NCI-H526 (cell line): ENCODE measurements at regions not wholly inside any gene's neighbourhood (a gene's known extent, or its start where the extent isn't known, plus 50 kb on each side); places are given as distances from the start of the nearest gene placed in this dataset.
"Not testable (repeated sequence)": the region's sequence is repeated elsewhere in the genome, so short reads cannot be mapped to it uniquely, and the experiment has no call there.

Source experiments
- DNase-seq, 2 experiments: peaks; one replicate each; lab custom pipeline; 2025; lab: John Stamatoyannopoulos, UW

DNA sequence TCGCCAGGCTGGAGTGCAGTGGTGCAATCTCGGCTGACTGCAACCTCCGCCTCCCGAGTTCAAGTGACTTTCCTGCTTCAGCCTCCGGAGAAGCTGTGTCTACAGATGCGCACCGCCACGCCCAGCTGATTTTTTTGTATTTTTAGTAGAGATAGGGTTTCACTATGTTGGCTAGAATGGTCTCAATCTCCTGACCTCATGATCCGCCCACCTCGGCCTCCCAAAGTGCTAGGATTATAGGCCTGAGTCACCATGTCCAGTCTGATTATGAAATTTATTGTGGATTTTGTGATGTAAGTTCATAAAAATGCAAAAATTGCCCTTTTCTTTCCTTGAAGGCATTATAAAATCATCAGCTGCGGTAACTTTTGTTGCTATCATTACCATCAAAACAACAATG lies 1688.3 kb upstream of the ADGRL3 start:
- DNase-seq: not testable (repeated sequence)

DNA sequence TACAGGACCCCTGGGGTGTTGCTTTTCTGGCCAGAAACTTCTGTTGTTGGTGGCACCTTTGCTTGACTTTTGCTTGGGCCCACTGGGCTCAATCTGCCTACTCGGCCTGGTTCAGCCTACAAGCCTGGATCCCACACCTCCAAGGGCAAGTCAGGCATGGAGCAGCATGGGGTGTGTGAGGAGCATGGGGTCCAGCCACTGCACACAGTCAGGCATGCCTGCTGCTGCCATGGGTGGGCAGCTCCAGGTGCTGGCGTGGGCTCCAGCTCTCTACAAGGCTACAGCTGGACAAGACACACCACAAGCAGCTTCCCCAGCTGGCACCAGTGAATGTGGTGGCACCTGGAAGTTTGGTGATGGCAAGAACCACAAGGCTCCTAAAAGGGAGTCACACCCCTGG lies 1683.1 kb upstream of the ADGRL3 start:
- DNase-seq: no peak

- DNase-seq: no peak
These were observed 1681.9 kb upstream of the ADGRL3 start for GRCh38 chr4:59518005-59518823.

DNA sequence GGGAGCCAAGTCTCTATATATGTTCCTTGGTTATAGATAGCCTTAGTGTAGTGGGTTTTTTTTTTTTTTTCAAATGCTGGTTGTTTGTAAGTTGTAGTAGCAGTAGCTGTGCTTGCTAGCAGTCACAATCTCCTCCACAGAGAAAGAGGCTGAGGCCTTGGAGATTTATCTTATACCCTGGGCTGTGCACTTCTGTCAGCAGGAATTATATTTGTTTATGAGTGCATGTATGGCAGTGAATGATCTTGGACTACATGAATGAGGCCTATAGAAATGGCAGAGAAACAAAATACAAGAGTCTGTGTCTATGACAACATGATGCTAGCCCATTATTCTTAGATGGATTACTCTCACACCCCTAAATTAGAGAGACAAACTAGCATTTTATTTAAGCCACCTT lies 1674.2 kb upstream of the ADGRL3 start:
- no peak for DNase-seq

- no peak for DNase-seq
These were observed 1664.6 kb upstream of the ADGRL3 start for GRCh38 chr4:59535541-59535940.

DNA sequence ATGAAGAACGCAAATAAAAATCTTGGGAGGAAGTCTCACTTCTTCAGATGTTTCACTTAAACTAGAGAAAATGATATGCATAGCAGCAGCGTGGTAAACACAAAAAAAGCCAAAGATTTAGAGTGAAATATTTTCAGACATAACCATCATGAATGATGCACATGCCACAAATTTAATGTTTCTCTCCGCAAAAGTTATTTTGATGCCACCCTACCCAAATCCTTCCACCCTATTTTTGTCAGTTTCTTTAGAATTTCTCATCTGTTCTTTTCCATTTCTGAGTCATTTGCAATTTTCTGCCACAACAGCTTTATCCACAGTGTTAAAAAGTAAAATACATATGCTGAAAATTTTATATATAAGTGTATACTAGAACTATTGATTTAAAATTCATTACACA lies 1663.7 kb upstream of the ADGRL3 start:
- DNase-seq: no peak

GRCh38 chr4:59537246-59537886 lies 1662.8 kb upstream of the ADGRL3 start:
- DNase-seq: no peak

DNA sequence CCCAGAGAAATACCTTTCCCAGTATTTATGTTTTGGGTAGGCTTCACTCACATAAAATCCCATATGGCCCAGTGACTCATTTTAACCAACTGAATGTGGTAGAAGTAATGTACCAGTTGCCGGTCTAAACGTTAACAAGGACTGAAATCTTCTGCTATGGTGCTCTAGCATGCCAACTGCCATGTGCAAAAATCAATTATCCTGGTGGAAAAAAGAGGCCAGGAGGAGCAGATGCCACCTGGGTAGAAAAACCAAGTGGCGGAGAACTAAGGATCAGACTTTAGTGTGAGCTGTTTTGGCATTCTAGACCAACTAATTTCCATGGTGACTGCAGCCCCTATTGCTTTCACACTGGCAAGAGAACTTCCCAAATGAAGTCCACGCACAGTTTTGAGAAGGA lies 1660.7 kb upstream of the ADGRL3 start:
- DNase-seq: no peak

- no peak for DNase-seq
These were observed 1659.8 kb upstream of the ADGRL3 start for GRCh38 chr4:59540311-59540710.

- DNase-seq: no peak
These were observed 1646.9 kb upstream of the ADGRL3 start for GRCh38 chr4:59553063-59553720.

GRCh38 chr4:59553721-59554091 lies 1646.4 kb upstream of the ADGRL3 start:
- DNase-seq: no peak

DNA sequence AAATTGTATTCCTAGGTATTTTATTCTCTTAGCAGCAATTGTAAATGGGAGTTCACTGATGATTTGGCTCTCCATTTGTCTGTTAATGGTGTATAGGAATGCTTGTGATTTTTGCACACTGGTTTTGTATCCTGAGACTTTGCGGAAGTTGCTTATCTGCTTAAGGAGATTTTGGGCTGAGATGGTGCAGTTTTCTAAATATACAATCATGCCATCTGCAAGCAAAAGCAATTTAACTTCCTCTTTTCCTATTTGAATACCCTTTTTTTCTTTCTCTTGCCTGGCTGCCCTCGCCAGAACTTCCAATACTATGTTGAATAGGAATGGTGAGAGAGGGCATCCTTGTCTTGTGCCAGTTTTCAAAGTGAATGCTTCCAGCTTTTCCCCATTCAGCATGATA lies 1643.9 kb upstream of the ADGRL3 start:
- not testable (repeated sequence) for DNase-seq

DNA sequence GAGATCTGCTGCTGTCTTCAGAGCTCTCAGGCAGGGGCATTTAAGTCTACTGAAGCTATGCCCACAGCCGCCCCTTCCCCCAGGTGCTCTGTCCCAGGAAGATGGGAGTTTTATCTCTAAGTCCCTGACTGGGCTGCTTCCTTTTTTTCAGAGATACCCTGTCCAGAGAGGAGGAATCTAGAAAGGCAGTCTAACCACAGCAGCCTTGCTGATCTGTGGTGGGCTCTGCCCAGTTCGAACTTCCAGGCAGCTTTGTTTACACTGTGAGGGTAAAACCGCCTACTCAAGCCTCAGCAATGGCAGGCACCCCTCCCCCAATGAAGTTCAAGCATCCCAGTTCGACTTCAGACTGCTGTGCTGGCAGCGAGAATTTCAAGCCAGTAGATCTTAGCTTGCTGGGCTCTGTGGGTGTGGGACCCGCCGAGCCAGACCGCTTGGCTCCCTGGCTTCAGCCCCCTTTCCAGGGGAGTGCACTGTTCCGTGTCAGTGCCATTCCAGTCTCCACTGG lies 1639.9 kb upstream of the ADGRL3 start:
- not testable (repeated sequence) for DNase-seq

DNA sequence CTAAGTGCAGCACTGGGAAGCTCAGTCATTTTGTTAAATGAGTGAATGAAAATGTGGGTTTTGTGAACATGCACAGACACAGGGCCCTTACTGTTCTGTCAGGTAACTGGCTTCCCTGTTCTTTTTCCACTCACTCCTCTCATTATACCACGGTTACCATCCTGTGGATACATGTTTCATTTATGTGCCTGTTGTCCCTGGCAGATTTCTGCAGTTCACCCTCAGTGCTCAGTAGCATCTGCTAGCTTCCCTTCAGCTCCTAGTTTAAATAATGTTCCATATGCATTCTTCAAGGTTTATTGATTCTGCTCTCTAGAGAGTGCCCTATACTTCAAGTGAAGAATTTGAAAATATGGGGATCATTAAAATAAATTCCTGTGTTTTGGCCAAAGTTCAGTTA lies 1634.3 kb upstream of the ADGRL3 start:
- DNase-seq: no peak

GRCh38 chr4:59570860-59571476 lies 1629.2 kb upstream of the ADGRL3 start:
- no peak for DNase-seq

- no peak for DNase-seq
These were observed 1628.2 kb upstream of the ADGRL3 start for GRCh38 chr4:59571805-59572430.

DNA sequence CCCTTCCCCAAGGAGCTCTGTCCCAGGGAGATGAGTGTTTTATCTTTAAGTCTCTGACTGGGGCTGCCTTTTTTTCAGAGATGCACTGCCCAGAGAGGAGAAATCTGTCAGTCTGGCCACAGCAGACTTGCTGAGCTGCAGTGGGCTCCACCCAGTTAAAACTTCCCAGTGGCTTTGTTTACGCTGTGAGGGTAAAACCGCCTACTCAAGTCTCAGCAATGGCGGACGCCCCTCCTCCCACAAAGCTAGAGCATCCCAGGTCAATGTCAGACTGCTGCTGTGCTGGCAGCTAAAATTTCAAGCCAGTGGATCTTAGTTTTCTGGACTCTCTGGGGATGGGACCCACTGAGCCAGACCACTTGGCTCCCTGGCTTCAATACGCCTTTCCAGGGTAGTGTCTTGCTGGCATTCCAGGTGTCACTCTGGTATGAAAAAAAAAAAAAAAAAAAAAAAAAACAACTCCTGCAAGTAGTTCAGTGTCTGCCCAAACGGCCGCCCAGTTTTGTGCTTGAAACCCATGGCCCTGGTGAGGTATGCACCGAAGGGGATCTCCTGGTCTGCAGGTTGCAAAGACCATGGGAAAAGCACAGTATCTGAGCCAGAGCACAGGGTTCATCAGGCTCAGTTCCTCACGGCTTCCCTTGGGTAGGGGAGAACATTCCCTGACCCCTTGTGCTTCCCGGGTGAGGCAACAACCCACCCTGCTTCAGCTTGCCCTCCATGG lies 1616.1 kb upstream of the ADGRL3 start:
- no peak for DNase-seq

DNA sequence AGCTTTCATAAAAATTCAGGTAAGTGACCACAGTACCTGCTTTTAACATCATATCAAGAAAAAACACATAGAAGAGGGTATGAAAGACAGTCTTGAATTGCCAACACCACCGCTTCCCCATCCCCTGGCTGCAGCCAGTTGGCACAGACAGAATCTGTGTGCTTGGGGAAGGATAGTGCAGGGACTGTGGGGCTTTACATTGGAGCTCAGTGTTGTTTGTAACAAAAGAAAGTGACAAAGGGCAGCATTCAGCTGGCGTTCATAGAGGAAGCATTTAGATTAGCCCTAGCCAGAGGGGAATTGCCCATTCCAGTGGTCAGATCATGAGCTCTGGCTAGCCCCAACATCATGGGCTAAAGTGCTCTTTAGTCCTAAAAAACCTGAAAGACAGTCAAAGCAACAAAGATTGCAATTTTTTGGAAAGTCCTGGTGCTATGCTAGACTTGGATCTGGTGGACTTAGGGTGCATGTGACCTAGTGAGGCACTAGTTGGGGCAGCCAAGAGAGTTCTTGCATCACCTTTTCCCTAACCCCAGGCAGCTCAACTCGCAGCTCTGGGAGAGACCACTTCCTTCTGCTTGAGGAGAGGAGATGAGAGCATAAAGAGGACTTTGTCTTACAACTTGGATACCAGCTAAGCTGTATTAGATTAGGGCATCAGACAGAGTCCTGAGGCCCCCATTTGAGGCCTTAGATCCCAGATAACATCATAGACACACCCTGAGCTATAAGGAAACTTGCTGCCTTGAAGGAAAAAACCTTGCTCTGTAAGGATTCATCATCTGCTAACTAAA lies 1602.4 kb upstream of the ADGRL3 start:
- no peak for DNase-seq

DNA sequence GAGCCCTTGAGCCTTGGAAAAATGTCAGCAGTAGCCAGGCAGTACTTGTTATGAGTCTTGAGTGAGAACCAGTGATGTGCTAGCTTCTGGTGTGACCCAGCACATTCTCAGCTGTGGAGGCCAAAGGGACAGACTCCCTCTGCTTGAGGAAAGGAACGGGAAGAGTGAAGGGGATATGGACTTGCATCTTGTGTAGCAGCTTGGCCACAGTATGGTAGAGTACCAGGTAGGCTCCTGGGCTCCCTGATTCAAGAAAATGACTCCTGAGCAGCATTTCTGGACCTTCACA lies 1601.9 kb upstream of the ADGRL3 start:
- no peak for DNase-seq

GRCh38 chr4:59608466-59608865 lies 1591.7 kb upstream of the ADGRL3 start:
- no peak for DNase-seq

GRCh38 chr4:59612235-59612634 lies 1587.9 kb upstream of the ADGRL3 start:
- no peak for DNase-seq
